Activated CD4-positive, alpha-beta memory T cell treated with anti-CD3 and anti-CD28 coated beads, Interleukin-2, amount 10 ng/mL, durations not matched to agents 7 days and 5 days (primary cell): ENCODE measurements at regions not wholly inside any gene's neighbourhood (a gene's known extent, or its start where the extent isn't known, plus 50 kb on each side); places are given as distances from the start of the nearest gene placed in this dataset.

Experiments
- CTCF ChIA-PET: fragments of 350-600 bp; sonication (Branson Sonifier 250); formaldehyde crosslinking; loops from one replicate; lab custom pipeline; 2021; ENCODE audit warnings: antibody characterized with exemption, inconsistent platforms; lab: Charles Lee
- POLR2A ChIA-PET: fragments of 350-600 bp; sonication (Branson Sonifier 250); formaldehyde crosslinking; loops from one replicate; lab custom pipeline; 2021; ENCODE audit warnings: antibody characterized with exemption; lab: Charles Lee
- DNase-seq: peaks from one replicate; pipeline ENCODE4 v3.0.0-alpha.2; 2020
- H3K27ac Mint-ChIP-seq: one replicate; pipeline ENCODE4 v1.8.0; 2021; ENCODE audit warnings: mild to moderate bottlenecking, mixed read lengths
- H3K27me3 Mint-ChIP-seq: one replicate; pipeline ENCODE4 v1.8.0; 2021; ENCODE audit warnings: mixed read lengths
- H3K36me3 Mint-ChIP-seq: one replicate; pipeline ENCODE4 v1.8.0; 2021; ENCODE audit warnings: low read depth, mixed read lengths
- H3K4me1 Mint-ChIP-seq: one replicate; pipeline ENCODE4 v1.8.0; 2021; ENCODE audit warnings: mixed read lengths
- H3K4me3 Mint-ChIP-seq: one replicate; pipeline ENCODE4 v1.8.0; 2021; ENCODE audit warnings: mild to moderate bottlenecking, mixed read lengths
- H3K9me3 Mint-ChIP-seq: one replicate; pipeline ENCODE4 v1.8.0; 2021; ENCODE audit warnings: mixed read lengths

- no peak overlapping the region for H3K27ac Mint-ChIP-seq
- CTCF ChIA-PET = no interaction called here
Observed at GRCh38 chr1:73659136-73659535, 538.8 kb downstream of the LRRIQ3 start.

GRCh38 chr1:73654714-73655113 lies 543.3 kb downstream of the LRRIQ3 start:
- DNase-seq = no peak
- H3K9me3 Mint-ChIP-seq = no peaks in the 10 kb centered on the region
- H3K27ac Mint-ChIP-seq = no peak overlapping the region
- H3K36me3 Mint-ChIP-seq = no peaks in the 10 kb centered on the region
- H3K4me3 Mint-ChIP-seq = no peak overlapping the region
- ChIA-PET POLR2A (no interaction called here), CTCF (no interaction called here)
- no peaks in the 10 kb centered on the region for H3K4me1 Mint-ChIP-seq
- no peaks in the 10 kb centered on the region for H3K27me3 Mint-ChIP-seq

More at GRCh38 chr1:73659136-73659535, 538.8 kb downstream of the LRRIQ3 start:
- Mint-ChIP-seq H3K4me3 (no peak overlapping the region), H3K4me1 (no peaks in the 10 kb centered on the region), H3K9me3 (peaks cover 3% of the 10 kb centered on the region), H3K36me3 (no peaks in the 10 kb centered on the region), H3K27me3 (no peaks in the 10 kb centered on the region)
- DNase-seq = no peak
- POLR2A ChIA-PET = no interaction called here

- no peaks in the 10 kb centered on the region for H3K27me3 Mint-ChIP-seq
- H3K27ac Mint-ChIP-seq = no peak overlapping the region
- no peak overlapping the region for H3K4me3 Mint-ChIP-seq
- ChIA-PET CTCF (no interaction called here), POLR2A (no interaction called here)
- H3K4me1 Mint-ChIP-seq = no peaks in the 10 kb centered on the region
- no peaks in the 10 kb centered on the region for H3K36me3 Mint-ChIP-seq
- H3K9me3 Mint-ChIP-seq = peaks cover 2% of the 10 kb centered on the region
- DNase-seq = no peak
Observed at GRCh38 chr1:73644198-73644597, 553.8 kb downstream of the LRRIQ3 start.

- ChIA-PET CTCF (no interaction called here), POLR2A (no interaction called here)
- Mint-ChIP-seq H3K27ac (no peak overlapping the region), H3K4me1 (no peaks in the 10 kb centered on the region), H3K27me3 (no peaks in the 10 kb centered on the region), H3K4me3 (no peak overlapping the region), H3K9me3 (no peaks in the 10 kb centered on the region), H3K36me3 (no peaks in the 10 kb centered on the region)
- DNase-seq = no peak
Observed at GRCh38 chr1:73639494-73639893, 558.5 kb downstream of the LRRIQ3 start.

GRCh38 chr1:73637264-73637663 lies 560.7 kb downstream of the LRRIQ3 start:
- no peak for DNase-seq
- Mint-ChIP-seq H3K4me3 (no peak overlapping the region), H3K4me1 (no peaks in the 10 kb centered on the region), H3K9me3 (no peaks in the 10 kb centered on the region), H3K27ac (no peak overlapping the region), H3K36me3 (no peaks in the 10 kb centered on the region), H3K27me3 (no peaks in the 10 kb centered on the region)
- CTCF ChIA-PET = no interaction called here
- POLR2A ChIA-PET = no interaction called here

- POLR2A ChIA-PET = no interaction called here
- Mint-ChIP-seq H3K27ac (no peak overlapping the region), H3K4me3 (no peak overlapping the region), H3K27me3 (no peaks in the 10 kb centered on the region), H3K36me3 (no peaks in the 10 kb centered on the region), H3K9me3 (no peaks in the 10 kb centered on the region), H3K4me1 (no peaks in the 10 kb centered on the region)
- CTCF ChIA-PET = no interaction called here
- DNase-seq = no peak
Observed at GRCh38 chr1:73635021-73635420, 563.0 kb downstream of the LRRIQ3 start.

GRCh38 chr1:73627723-73628122 lies 570.3 kb downstream of the LRRIQ3 start:
- ChIA-PET POLR2A (no interaction called here), CTCF (no interaction called here)
- Mint-ChIP-seq H3K9me3 (peaks cover 4% of the 10 kb centered on the region), H3K4me3 (no peak overlapping the region), H3K36me3 (no peaks in the 10 kb centered on the region), H3K4me1 (no peaks in the 10 kb centered on the region), H3K27me3 (no peaks in the 10 kb centered on the region), H3K27ac (no peak overlapping the region)
- DNase-seq = no peak

GRCh38 chr1:73626326-73626725 lies 571.6 kb downstream of the LRRIQ3 start:
- H3K36me3 Mint-ChIP-seq = no peaks in the 10 kb centered on the region
- POLR2A ChIA-PET = no interaction called here
- H3K4me1 Mint-ChIP-seq = no peaks in the 10 kb centered on the region
- H3K4me3 Mint-ChIP-seq = no peak overlapping the region
- peaks cover 4% of the 10 kb centered on the region for H3K9me3 Mint-ChIP-seq
- no peak overlapping the region for H3K27ac Mint-ChIP-seq
- DNase-seq = no peak
- H3K27me3 Mint-ChIP-seq = no peaks in the 10 kb centered on the region
- CTCF ChIA-PET = no interaction called here

GRCh38 chr1:73623946-73624345 lies 574.0 kb downstream of the LRRIQ3 start:
- H3K4me3 Mint-ChIP-seq = no peak overlapping the region
- no peaks in the 10 kb centered on the region for H3K9me3 Mint-ChIP-seq
- H3K27me3 Mint-ChIP-seq = no peaks in the 10 kb centered on the region
- H3K4me1 Mint-ChIP-seq = no peaks in the 10 kb centered on the region
- DNase-seq = no peak
- ChIA-PET CTCF (no interaction called here), POLR2A (no interaction called here)
- no peaks in the 10 kb centered on the region for H3K36me3 Mint-ChIP-seq
- H3K27ac Mint-ChIP-seq = no peak overlapping the region

GRCh38 chr1:73617145-73617544 lies 580.8 kb downstream of the LRRIQ3 start:
- Mint-ChIP-seq H3K4me3 (no peak overlapping the region), H3K36me3 (no peaks in the 10 kb centered on the region), H3K27me3 (no peaks in the 10 kb centered on the region), H3K4me1 (no peaks in the 10 kb centered on the region), H3K27ac (no peak overlapping the region), H3K9me3 (peaks cover 7% of the 10 kb centered on the region)
- ChIA-PET CTCF (no interaction called here), POLR2A (no interaction called here)
- DNase-seq = no peak

- Mint-ChIP-seq H3K4me3 (no peak overlapping the region), H3K9me3 (peaks cover 4% of the 10 kb centered on the region), H3K36me3 (no peaks in the 10 kb centered on the region), H3K27me3 (no peaks in the 10 kb centered on the region), H3K27ac (no peak overlapping the region), H3K4me1 (no peaks in the 10 kb centered on the region)
- ChIA-PET CTCF (no interaction called here), POLR2A (no interaction called here)
- DNase-seq = no peak
Observed at GRCh38 chr1:73611681-73612080, 586.3 kb downstream of the LRRIQ3 start.

GRCh38 chr1:73604739-73605138 lies 593.2 kb downstream of the LRRIQ3 start:
- POLR2A ChIA-PET = no interaction called here
- DNase-seq = no peak
- no peak overlapping the region for H3K27ac Mint-ChIP-seq
- H3K4me1 Mint-ChIP-seq = no peaks in the 10 kb centered on the region
- H3K9me3 Mint-ChIP-seq = peaks cover 14% of the 10 kb centered on the region
- H3K27me3 Mint-ChIP-seq = no peaks in the 10 kb centered on the region
- no peak overlapping the region for H3K4me3 Mint-ChIP-seq
- CTCF ChIA-PET = no interaction called here
- H3K36me3 Mint-ChIP-seq = no peaks in the 10 kb centered on the region

GRCh38 chr1:73604211-73604610 lies 593.8 kb downstream of the LRRIQ3 start:
- H3K36me3 Mint-ChIP-seq = no peaks in the 10 kb centered on the region
- H3K4me3 Mint-ChIP-seq = no peak overlapping the region
- no peak for DNase-seq
- no peaks in the 10 kb centered on the region for H3K27me3 Mint-ChIP-seq
- H3K9me3 Mint-ChIP-seq = peaks cover 14% of the 10 kb centered on the region
- no peak overlapping the region for H3K27ac Mint-ChIP-seq
- ChIA-PET POLR2A (no interaction called here), CTCF (no interaction called here)
- H3K4me1 Mint-ChIP-seq = no peaks in the 10 kb centered on the region

GRCh38 chr1:73593804-73594203 lies 604.2 kb downstream of the LRRIQ3 start:
- H3K36me3 Mint-ChIP-seq = no peaks in the 10 kb centered on the region
- H3K9me3 Mint-ChIP-seq = no peaks in the 10 kb centered on the region
- no peak overlapping the region for H3K4me3 Mint-ChIP-seq
- CTCF ChIA-PET = no interaction called here
- no peak overlapping the region for H3K27ac Mint-ChIP-seq
- H3K27me3 Mint-ChIP-seq = no peaks in the 10 kb centered on the region
- DNase-seq = no peak
- no peaks in the 10 kb centered on the region for H3K4me1 Mint-ChIP-seq
- POLR2A ChIA-PET = no interaction called here

GRCh38 chr1:73593364-73593763 lies 604.6 kb downstream of the LRRIQ3 start:
- H3K4me1 Mint-ChIP-seq = no peaks in the 10 kb centered on the region
- no peak overlapping the region for H3K27ac Mint-ChIP-seq
- ChIA-PET CTCF (no interaction called here), POLR2A (no interaction called here)
- H3K36me3 Mint-ChIP-seq = no peaks in the 10 kb centered on the region
- no peak for DNase-seq
- H3K4me3 Mint-ChIP-seq = no peak overlapping the region
- H3K9me3 Mint-ChIP-seq = peaks cover 2% of the 10 kb centered on the region
- H3K27me3 Mint-ChIP-seq = no peaks in the 10 kb centered on the region
